CD4-positive, alpha-beta T cell treated with Interleukin-17A for 4 hours (primary cell): ENCODE measurements at regions not wholly inside any gene's neighbourhood (a gene's known extent, or its start where the extent isn't known, plus 50 kb on each side); places are given as distances from the start of the nearest gene placed in this dataset.

Source experiments
- DNase-seq: peaks from one replicate; pipeline ENCODE4 v3.0.0-alpha.2; 2020; ENCODE audit warnings: mixed read lengths

DNA sequence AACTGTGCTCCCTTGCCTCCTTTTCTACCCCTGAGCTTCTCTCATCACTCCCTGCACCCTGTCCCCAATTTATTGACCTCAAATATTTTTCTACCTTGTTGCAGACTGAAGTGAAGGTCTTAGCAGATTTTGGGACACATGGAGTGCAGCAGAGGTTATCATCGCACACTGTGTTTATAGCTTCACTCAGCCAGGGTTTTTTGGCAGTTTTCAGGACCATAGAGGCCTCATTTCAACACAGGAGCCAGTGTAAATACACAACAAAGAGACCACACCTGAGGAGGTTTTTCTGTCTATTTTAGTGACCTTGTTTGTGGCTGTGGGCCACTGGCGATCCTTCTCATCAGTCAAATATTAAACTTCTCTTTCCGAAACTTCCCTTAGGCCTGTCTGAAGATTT is 457.1 kb downstream of the SPRY1 start:
- DNase-seq: no peak

DNA sequence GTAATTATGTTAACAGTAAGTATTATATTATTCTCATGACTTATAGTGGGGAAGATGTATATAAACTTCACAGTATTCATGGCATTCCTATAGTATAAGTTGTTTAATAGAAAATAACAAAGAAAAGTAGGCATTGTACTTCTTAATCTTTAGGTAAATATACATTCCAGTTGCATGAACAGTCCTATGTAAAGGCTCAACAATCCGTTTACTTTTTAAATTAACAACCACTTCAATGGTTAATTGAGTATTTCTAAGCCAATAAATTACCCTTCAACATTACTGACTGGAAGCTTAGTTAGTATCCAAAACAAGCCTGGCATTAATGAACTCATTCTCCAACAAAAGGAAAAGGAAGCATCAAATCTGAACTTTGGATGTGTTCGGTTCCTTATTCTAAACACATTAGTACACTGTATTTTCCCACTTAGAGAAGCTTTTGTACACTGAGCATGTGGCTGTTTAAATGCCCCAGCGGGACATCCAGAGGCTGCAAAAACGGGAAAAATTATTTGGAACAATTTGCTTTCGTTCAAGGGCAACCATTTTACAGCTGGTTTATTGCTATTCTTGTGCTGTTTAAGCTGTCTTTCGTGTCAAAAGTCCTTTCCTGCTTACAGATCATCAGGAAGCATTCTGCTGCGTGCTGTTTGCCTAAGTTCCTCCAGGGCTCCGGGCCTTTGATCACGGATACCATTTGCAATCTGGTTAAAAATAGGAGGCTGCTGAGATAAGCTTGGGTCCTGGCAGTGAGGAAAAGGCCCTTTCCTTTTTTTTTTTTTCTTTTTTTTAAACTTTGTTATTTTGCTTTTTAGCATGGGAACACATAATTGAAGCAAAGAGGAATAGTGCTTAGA is 460.3 kb downstream of the SPRY1 start:
- DNase-seq: no peak

DNA sequence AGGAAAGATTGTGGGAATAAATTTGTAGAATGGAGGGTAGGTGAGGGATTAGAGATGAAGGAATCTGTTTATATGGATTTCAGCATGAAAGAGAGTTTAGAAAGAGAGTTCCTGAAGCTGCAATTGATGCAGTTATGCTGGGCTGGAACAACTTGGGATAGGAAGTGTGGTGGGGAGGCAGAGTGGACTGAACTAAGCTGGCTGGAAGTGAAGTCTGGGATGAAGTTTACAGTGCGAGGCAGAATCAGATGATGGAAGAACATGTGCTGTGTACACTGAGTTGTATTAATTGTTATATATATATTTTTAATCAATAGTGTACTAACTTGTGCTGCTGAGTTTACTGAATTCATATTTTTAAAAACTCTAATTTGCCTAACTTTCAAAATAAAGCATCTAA is 461.9 kb downstream of the SPRY1 start:
- DNase-seq: no peak

DNA sequence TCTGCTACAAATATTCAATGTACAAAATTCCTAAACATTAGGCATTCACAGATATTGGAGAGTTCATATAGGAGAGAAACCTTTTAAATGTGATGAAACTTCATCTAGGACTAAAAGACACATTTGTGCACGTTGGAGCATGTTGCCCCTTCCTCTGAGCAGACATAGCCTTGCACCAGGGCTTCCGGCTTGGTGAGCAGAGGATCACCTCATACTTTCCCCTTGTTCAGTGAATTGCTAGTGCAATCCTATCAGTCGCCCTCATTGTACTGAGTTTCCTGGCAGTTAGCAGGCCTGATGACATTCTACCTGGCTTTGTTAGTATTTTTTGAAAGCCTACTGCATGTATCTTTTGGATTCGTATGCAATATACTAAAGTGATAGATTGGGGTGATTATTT is 466.2 kb downstream of the SPRY1 start:
- DNase-seq: no peak

DNA sequence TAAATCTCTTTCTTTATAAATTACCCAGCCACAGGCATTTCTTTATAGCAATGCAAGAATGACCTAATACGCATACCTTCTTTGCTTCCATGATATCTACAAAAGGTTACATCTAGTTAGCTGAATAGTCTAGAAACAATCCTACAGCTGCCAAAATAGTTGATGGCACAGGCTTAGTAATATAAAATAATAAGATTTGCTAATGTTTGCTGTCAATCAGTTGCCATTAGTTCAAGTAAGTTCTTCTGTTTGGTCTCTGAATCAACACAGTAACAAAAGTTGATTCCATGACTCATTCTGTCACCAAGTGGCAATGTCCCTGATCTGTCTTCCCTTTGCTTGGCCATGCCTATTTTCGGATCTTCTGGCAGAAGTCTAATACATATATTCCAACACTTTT is 470.2 kb downstream of the SPRY1 start:
- no peak for DNase-seq

DNA sequence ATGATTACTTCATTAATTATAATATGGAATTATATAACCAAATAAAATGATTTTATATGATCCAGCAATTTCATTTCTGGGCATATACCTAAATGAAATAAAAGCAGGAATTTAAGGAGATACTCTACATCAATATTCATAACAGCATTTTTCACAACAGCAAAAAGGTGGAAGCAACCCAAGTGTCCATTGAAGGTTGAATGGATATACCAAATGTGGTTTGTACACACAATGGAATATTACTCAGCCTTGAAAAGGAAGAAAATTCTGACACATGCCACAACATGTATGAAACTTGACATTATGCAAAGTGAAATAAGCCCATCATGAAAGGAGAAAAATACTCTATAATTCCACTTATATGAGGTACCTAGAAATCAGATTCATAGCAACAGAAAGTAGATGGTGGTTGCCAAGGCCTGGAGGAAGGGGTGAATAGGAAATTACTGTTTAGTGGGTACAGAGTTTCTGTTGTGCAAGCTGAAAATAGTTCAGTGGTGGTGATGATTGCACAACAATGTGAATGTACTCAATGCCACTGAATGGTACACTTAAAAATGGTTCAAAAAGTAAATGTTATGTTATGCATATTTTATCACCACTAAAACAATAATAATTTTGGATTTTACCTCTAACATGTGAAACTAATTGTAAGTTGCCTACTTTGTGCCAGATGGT is 471.5 kb downstream of the SPRY1 start:
- DNase-seq: no peak

DNA sequence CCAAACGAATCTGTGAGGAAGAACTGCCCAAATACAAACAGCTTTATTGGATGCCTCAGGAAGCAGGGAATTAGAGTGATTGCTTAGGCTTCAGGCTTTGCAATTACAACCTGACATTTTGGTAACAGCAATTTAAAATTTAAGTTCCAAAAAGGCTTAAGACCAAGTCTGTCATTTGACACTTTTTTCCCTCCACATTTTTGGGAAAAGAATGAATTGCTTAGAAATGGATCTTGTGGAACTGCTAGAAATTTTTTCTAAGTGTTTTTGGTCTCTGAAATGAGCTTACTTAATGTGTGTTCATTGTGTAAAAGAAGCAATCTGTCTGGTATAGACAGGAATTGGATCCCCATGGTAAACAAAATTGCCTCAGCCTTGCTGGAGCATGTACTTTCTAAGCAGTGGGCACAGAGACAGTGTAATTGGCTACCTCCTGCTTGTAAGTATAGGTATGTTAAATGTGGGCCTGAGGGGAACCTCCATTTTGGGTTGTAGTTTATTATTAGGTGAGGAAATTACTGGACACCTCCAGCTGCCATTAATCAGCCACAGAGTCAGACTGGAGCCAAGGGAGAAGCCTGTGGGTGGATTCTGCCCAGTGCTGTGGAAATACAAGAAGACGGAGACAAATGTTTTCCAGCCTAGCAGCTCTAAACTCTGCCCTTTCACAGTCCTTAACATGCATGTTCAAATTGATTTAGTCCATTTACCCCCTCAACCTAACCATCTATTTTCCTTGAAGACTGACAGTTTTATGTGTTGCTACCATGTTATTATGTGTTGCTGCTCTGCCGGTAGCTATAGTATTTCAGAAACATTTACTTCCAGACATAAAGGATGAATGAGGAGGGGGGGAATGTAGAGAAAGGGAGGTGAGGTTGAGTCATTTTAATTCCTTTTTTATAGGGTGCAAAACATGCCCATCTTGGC is 473.0 kb downstream of the SPRY1 start:
- DNase-seq: no peak

DNA sequence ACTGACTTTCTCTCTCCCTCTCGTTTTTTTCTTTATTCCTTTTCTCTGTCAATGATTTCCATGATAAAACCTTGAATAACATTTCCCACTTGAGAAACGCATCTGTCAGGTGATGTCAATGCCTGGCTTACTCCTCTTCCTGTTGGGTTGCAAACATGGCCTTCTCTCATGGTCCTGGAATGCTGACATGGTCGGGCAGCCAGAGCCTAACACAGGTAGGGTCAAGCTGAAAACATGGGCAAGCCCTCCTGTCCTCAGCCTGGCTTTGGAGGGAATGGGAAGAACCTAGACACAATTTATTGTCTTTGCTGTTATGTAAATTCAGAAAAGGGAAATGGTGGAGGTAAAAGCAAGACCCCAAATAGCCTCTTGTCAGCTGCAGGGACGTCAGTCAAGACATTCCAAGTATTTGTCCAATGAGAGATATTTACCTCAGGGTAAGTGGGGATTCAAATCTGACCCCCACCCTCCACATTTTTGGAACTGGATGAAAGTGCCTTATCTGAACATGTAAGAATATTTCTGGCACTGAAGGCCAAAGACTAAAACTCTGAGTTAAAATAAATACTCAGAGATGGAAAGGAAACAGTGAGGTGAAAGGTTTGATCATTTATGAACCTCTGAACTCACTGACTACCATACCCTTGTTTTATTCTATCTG is 473.8 kb downstream of the SPRY1 start:
- no peak for DNase-seq

DNA sequence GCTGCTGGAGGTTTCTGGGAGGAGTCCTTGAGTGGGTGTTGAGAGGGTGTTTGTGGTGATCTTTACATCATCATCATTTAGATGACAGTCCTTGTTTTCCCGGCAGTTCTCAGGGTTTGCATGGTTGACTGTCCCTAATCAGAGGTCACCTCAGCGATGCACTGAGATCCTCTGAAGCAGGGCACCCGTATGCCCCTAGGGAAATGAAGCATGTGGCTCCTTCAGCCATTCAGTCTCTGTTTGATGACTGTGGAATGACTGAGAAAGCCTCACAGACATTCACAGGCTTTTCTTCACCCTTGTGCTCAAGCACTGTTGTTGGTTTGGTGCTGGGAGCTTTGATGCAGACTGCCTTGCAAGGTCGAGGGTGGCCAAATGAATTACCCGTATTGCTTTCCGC is 474.7 kb downstream of the SPRY1 start:
- DNase-seq: no peak

DNA sequence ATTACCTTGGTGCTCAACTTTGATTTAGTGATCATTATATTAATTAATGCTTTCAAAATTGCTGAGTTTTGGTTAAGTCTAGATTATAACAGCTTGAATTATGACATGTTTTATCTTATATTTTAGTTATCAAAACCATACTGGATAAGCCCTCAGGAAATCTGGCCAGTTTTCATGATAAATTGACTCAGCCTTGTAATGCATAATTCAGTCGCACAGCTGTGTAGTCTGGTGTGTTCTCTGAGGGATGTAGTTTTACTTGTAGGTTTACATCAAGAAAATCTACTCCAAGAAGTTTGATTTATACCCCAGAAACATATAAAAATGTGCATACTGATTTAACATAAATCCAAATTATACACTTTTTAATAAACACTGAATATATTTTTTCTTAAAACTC is 477.5 kb downstream of the SPRY1 start:
- no peak for DNase-seq

DNA sequence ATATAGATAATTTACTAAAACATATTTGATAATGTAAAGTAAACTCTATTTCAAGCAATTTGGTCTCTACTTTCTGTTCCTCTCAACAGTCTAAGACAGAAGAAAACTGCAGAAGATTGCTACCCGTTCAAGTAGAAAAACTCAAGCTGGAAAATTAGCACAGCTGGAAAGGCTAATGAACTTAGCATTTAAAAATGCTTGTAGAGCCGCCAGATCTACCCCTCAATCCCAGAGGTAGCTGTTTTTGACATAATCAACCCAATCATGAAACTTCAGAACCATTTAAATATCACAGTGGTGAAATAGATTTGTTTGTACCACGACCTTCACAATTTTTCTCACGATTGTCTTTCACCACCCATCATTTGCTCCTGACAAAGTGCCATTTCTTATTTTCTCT is 479.5 kb downstream of the SPRY1 start:
- no peak for DNase-seq

DNA sequence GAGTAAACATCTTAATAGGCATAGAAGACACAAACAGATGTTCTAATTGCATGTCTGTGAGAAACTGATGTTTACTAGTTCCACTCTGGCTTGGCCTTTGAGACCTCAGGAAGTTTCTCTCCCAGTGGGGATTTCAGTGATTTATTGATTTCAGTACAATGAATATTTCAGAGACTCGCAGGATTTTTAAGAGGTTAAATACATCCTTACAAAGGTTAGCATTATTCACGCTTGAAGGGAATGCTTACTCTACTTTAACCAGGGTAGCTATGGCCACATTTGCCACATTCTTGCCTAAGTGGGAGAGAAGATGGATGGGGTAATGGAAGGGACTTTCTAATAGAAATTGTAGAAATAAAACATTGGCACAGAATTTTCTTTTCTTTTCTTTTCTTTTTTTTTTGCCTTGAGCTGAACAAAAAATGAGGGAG is 480.1 kb downstream of the SPRY1 start:
- no peak for DNase-seq

DNA sequence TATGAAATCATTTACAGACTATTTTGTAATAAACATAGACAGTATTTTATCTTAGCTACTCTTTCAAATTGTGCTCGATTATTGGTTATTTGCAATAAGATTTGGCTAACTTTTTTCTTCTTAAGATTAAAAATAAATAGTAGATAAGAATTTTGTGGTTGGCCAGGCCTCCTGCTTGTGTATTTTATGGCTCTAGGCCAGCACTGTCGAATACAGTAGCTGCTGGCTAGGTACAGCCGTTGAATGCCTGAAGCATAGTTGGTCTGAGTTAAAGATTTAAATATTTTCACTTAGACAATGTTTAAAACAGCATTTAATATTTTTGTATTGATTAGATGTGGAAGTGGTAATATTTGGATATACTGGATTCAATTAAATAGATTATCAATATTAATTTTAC is 481.0 kb downstream of the SPRY1 start:
- DNase-seq: no peak

DNA sequence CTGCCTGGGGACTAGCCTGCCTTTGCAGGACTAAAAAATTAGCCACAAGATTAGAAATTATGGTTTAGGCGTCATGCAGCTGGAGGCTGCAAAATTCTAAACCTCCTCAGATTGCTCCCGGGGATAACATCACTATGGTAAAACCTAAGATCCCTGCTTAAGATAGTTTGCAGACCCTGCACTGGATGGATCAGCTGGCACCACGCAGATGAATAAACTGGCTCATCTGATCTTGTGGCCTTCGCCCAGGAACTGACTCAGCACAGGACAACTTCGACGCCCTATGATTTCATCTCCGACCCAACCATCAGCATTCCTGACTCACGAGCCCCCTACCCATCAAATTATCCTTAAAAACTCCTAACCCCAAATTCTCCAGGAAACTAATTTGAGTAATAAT is 482.4 kb downstream of the SPRY1 start:
- DNase-seq: no peak

DNA sequence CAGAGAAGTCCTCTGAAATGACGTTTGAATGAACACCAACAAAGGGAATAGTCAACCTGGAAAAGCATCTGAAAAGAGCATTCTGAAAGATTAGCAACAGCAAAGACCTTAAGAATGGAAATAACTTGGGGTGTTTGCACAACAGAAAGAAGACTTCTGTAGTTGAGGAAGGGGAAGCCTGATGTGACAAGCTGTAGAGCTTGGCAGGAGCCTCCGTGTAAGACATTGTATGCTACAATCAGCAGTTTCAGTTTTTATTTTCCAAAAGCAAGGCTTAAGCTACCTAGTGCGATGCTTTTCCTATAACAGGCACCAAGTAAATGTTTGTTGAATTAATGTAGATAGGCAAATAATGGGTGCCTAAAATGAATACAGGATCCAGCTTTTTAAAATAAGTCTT is 484.0 kb downstream of the SPRY1 start:
- DNase-seq: no peak

DNA sequence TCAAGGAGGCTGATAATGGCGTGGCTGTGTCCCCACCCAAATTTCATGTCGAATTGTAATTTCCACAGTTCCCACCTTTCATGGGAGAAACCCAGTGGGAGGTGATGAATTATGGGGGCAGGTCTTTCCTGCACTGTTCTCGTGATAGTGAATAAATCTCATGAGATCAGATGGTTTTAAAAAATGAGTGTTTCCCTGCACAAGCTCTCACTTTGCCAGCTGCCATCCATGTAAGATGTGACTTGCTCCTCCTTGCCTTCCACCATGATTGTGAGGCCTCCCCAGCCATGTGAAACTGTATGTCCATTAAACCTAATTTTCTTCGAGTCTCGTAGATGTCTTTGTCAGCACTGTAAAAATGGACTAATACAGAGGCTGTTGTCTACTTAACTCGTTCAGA is 488.3 kb downstream of the SPRY1 start:
- DNase-seq: no peak

DNA sequence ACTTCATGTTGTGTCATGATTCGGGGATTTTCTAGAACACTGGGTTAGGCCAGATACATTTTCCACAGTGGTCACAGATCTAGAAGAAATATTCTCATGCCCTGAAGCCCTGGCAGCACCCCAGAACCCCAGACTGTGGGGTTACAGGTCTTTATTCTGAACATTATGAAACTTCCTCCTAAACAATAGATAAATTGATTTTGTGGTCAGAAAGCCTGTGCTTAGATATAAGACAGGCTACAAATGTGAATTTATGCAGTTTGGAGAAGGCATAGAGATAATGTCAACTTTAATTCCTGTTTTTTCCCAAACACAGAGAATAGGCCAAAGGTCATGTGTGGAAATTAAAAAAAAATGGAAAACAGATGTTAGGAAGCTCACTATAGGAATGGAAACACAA is 492.9 kb downstream of the SPRY1 start:
- DNase-seq: no peak

DNA sequence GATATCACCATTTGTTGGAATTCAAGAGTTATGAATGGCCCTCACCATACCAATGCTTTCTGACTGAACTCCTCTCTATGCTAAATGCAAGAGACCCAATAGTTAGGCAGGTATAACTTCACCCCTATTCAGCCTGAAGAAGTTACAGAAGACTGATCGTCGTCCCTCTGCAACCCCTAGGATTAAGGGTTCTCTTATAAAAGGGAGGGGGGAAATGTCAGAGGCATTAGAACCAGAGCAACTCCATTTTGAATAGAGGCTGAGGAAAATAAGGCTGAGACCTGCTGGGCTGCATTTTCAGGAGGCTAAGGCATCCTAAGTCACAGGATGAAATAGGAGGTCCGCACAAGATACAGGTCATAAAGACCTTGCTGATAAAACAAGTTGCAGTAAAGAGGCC is 494.3 kb downstream of the SPRY1 start:
- no peak for DNase-seq

DNA sequence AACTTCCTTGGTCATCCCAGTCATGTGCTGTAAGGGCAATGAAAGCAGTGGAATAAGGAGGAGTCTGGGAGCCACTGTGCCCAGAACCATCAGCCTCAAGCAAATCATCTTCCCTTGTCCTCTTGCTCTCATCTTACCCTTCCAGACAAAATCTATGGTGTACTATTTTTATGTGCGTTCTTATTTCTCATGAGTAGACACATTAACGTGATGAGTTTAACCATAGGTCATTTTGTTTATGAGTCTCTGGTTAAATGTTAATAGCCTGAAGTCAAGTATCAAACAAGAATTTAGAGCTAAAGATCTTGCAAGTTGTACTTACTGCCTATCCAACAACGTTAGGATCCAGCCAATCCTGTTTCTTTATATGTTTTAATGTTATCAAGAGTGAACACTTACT is 495.3 kb downstream of the SPRY1 start:
- no peak for DNase-seq

DNA sequence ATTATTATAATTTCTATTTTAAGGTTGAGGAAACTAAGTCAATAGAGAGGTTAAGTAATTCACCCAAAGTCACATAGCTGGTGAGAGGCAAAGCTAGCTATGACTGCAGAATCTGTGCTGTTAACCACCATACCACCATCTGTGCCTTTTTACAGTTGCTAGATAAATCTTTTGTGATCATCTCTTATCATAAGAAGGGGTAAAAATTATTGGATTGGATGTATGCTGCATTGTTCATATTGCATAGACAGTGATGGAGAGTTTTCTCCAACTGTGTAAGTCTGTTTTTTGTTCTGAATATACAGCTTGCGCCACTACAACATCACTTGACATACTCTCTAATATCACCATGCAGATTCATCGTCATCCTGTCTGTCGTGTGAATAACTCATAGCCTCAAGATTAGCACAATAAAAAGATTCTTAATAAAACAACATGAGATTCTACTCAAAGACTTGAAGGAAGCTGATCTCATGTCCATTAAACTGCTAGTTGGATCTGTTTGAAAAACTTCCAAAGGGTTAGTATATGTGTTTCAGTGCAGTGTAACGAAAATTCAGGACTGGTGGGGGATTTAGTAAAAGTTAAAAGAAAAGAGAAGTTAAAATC is 495.9 kb downstream of the SPRY1 start:
- DNase-seq: no peak

DNA sequence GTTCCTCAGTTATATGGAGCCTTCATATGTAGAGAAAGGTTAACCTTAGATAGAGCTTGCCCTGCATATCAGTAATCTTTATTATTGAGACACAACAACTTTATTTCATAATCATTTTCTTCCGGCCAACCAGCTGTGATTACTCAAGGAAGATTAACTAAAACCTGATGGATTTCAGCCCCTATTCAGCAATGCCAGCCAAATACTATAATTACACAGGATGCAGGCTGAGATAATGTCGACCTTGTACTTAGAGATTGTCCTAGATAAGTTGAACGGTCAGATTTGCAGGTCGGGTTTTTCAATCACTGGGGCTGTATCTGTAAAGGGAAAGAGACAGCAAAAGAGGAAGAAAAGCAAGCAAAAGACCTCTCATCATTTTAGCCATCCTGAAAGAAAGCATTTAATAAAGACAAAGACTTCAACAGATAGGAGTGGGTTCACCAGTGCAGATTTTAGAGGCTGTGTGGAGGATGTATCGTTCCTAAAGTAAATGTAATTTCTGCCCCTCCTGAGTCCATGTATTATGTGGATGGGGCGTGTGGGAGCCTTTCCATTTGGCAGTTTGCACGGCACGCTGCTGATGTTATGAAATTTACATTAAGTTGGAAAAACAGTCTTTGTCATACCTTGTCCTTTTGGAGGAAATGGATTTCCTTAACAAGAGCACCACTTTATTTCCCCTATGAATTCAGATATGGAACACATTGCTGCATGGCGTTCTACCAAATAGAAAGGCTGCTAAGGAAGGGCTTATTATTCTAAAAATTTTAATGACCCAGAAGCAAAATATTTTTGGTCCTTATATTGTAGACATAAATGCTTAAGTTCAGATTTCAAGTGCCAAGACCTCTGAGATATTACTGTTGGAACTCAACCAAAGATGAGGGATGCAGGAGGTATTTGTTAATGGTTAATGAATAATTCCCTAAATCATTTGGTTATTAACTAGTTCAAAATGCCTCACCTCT is 496.7 kb downstream of the SPRY1 start:
- no peak for DNase-seq
